ENCODE measurements at regions not wholly inside any gene's neighbourhood (a gene's known extent, or its start where the extent isn't known, plus 50 kb on each side); places are given as distances from the start of the nearest gene placed in this dataset.

- no peak for FAIRE-seq
Measured at GRCh38 chr4:19693936-19694570, 557.7 kb upstream of the SLIT2 start.

DNA sequence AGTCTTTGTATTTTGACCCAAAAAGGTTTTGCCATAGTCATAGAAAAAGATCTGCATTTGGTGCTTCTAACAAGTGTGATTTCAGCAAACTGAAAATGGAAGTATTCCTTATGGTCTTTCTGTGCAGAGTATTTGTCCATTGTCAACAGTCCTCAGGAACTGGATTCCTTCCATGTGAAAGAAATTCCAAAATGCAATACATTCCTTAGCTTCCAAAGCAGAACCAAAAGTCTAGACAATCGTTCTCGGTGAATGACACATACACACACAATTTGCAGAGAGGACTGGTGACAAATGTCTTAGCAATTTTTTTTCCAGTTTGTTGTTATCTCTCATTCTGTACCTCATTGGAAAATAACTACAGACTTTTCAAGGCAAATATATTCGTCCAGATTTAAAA is 562.2 kb upstream of the SLIT2 start:
- no peak for FAIRE-seq

DNA sequence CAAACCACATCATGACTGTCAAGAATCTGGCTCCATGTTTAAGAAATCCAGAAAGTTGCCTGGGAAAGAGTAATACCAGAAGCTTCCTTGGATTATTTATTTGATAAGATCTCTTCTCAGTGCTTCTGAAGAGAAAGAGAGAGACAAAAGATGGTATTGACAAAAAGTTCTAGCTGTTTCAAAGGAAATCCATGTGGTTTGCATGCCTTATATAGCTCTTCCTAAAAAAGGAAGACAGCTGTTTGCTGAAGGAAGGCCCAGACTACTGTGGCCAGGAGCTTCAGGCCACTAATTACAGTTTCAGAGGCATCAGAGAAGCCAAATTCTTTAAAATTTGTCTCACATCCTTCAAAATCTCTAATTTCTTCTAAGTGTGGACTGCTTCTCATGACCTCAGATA is 565.2 kb upstream of the SLIT2 start:
- FAIRE-seq = no peak

DNA sequence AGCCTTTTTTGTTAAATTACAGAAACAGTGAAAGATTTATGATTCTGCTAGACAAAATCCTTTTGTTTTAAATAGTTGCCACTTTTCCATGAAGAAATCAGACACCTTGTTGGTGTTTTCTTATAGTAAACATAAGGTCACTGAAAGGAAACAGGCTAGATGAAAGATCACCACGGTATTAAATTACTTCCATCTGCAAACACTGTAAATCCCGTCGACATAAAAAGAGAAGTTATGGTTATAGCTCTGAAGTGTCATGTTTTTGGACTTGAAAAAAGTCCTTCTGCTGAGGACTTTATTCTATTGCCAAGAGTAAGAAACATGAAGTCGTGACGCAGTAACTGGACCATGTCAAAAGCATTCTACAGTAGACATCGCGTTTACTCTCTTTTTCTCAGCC is 567.6 kb upstream of the SLIT2 start:
- no peak for FAIRE-seq

DNA sequence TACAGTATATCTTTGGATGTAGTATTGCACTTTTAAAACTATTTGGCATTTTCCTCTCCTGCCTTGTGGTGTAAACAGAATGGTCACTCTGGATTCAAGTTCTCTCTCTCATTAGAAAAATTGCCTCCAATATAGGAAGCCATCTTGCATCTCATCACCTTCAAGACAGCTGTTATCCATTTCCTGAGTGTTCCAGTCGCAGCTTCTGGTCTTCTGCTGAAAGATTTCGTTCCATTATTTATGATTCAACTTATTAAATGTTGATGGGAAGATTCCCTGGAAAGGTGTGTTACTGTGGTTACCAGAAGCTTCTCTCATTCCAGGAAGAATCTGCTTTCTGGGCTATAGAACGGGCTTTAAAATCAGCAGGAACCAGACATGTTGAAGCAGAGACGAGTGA is 568.3 kb upstream of the SLIT2 start:
- FAIRE-seq = no peak

GRCh38 chr4:19677211-19677610 is 574.5 kb upstream of the SLIT2 start:
- FAIRE-seq = no peak

DNA sequence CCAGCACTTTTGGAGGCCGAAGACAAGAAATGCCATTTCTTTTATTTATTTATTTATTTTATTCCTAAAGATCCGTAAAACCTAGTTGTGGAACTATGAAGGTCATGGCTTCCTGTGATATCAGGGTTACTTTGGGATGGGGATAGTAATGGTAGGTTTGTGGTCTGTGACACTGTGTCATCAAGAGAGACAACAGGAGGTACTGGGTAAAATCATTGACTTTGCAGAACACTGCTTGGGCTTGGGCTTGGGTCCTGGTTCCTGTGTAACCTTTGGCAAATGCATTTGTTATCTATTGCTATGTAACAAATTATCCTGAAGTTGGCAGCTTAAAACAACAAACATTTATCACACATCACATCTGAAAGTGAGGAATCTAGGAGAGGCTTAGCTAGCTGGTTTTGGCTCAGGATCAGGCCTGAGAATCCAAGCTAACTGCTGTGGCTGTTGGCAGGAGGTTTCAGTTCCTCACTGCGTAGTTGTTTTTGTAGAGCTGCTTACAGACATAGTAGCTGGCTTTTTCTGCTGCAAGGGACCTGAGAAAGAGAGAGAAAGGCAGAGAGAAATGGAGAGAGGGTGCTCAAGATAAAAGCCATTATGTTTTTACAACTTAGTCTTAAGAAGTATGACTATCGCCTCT is 576.4 kb upstream of the SLIT2 start:
- FAIRE-seq = no peak

DNA sequence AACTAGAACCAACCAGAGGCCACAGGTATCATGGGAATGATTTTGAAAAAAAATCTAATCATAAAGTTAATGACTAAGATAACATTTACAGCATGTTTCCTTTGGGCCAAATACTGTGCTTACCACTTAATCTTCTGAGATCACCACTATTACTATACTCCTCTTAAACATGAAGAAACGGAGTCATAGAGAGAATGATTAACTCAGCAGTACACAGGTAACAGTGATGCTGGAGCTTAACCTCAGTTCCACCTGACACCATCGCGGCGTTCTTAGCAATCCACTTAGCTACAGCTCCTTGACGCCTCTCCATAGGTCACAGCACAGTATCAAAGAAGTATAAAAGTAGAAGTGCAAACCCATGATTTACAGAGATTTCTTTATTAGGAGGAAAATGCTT is 592.6 kb upstream of the SLIT2 start:
- no peak for FAIRE-seq

- no peak for FAIRE-seq
Measured at GRCh38 chr4:19657856-19658255, 593.8 kb upstream of the SLIT2 start.

- no peak for FAIRE-seq
Measured at GRCh38 chr4:19655666-19656065, 596.0 kb upstream of the SLIT2 start.

DNA sequence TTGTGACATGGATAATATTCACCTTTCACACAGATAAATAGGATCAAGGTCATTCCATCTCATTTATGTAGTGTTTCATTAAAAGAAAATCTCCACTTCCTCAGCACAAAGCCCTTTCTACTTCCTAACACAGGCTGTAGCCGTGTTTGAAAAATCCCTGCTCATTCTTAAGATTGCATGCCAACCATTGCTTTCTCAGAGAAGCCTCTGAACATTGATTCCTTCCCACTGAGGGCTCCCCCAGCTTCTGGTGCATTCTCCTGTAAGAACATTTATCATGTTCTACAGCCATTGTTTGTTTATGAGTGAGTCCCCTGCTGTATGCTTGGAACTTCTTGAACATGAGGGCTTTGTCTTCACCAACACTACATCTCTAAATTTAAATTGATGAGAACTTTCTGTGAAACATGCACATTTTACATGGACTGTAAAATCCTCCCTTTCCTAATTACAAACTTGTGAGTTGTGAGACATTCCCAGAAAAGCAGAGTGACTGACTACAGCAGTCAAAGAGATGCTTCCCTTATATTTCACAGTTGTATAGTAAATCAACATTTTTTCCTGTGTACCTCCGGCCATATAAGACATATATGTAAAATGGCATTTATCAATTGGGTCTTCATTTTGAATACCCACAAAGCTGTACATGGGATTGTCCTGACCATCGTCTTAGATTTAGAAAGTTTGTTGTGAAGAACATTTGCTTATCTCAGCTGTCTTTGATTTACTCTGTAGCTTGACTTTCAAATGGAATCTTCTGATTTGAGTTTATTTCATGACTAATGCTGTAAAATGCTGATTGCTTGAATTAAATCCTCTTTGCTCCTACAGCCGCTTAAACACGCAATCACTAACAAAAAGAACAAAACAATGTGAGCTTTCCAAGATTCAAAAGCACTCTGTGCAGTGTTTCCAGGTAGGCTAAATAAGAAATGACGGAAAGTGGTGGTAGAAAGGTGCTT is 600.5 kb upstream of the SLIT2 start:
- FAIRE-seq = no peak

DNA sequence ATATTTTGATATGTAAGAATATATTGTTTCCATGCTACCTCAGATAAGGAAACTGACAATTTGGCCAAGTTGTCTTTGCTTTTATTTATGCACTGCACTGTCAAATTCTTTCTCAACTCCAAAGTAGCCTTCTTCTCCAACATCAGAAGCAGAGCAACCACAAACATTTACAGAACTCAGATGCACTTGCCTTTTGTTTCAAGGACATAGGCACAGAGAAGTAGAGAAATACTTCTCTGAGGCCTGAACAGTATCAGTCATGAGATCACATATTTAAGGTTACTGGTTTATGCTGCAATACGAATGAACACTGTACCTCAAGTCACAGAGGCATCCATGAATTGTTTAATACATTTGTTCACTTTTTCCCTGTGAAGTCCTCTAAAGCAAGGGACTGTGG is 606.1 kb upstream of the SLIT2 start:
- FAIRE-seq = no peak

GRCh38 chr4:19636451-19636850 is 615.3 kb upstream of the SLIT2 start:
- FAIRE-seq = no peak

- FAIRE-seq = no peak
Measured at GRCh38 chr4:19631814-19632213, 619.9 kb upstream of the SLIT2 start.

GRCh38 chr4:19623866-19624265 is 627.8 kb upstream of the SLIT2 start:
- no peak for FAIRE-seq

DNA sequence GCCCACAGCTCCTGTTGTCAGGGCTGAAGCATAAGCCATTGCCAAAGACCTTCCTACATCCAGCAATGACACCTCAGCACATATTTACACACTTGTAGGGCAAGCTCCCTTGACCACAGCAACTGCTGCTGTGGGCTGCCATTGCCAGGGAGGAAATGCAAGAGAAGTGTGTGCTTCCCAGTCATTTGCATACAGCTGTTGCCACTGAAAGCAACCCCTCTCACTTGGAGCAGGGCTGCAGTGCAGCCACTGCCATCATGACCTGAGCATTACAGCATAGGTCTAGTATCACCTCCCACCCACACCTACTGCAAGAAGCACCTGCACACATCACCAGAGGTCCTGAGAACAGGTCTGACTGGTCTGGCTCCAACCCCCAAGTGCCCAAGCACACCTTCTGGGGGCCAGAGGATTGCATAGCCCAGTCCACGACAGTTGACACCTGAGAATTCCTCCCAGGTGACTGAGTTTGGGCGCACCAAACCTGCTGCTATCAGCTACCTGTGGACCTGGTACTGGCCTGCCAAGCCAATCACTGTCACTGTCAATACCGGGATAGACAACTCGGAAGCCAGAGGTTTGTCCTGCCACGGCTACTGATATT is 636.5 kb upstream of the SLIT2 start:
- no peak for FAIRE-seq

- FAIRE-seq = no peak
Measured at GRCh38 chr4:19614171-19614570, 637.5 kb upstream of the SLIT2 start.

GRCh38 chr4:19596342-19596741 is 655.4 kb upstream of the SLIT2 start:
- no peak for FAIRE-seq

DNA sequence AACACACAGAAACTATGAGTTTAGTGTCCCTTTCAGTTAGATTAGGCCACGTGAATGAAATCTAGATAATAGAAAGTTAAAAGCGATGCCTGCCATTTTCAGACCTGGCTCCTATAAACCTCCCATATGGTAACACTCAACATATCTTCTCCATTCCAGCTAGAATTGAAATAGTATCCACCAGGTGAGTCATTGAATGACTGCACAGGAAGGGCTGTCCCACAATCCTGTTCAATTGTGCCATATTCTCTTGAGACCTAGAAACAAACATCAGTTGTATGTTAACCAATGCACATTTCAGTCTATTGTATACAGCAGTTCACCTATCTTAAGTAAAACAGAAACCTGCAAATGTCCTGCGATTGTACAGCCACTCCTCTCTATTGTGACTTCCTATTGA is 659.3 kb upstream of the SLIT2 start:
- FAIRE-seq = no peak

- FAIRE-seq = no peak
Measured at GRCh38 chr4:19583827-19584569, 667.7 kb upstream of the SLIT2 start.

DNA sequence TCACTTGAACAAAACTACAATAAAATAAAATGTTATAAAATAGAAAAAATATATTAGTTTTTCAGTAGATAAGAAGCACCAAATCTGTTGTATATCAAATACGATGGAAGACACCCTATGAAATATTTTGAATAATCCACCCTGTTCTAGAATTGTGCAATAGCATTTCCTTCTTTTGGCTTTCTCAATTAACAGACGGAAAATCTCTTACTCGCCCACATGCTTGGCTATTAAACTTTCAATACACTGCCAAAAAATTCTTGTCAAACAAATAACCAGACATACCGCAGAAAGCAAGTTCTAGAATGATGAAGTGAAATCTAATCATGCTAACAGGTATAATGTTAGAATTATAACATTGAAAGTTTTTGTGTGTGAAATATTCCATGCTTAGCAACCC is 671.6 kb upstream of the SLIT2 start:
- FAIRE-seq = no peak

GRCh38 chr4:19579608-19580007 is 672.1 kb upstream of the SLIT2 start:
- FAIRE-seq = no peak

DNA sequence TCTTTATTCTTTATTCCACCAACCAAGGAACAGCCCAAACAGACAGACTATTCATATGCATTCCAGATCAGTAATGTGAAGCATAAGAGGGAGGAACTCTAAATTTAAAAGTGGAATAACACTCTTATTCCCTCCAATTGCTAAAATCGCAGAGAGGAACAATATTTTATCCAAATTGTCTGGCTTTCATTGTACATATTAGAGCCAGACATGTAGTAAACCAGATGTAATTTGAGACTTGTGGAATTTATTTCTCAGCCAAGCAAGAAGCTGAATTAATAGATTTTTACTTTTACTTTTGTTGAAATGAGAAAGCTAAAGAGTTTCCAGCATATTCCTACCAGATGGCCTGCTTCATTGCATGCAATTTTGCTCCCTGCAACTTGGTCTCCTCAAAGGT is 674.6 kb upstream of the SLIT2 start:
- no peak for FAIRE-seq
